ENCODE measurements at regions not wholly inside any gene's neighbourhood (a gene's known extent, or its start where the extent isn't known, plus 50 kb on each side); places are given as distances from the start of the nearest gene placed in this dataset.

DNA sequence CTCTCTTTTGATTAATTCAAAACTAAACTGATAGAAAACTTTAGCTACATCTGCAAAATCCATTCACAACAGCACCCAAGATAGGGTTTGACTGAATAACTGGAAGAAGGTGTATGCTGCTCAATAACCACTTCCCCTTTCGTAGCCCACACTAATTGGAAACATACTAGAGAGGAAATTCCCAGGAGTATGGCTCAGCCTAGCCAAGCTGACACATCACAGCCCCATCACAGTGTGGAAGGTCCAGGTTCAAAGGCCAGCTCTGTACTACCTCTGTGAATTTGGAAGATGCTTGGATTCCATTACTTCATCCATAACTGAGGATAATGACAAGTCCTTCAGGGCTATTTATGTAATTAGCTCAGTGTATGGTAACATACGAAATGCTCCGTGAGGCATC, 185.4 kb downstream of the FBXO15 start:
- no peak overlapping the region for H3K27ac ChIP-seq
- TF ChIP-seq ZFX (IDR thresholded peaks at IDR 0.05), result no peak
- no peak for TF ChIP-seq CTCF (conservative IDR thresholded peaks at IDR 0.05)

- no peak overlapping the region for H3K27ac ChIP-seq
- TF ChIP-seq CTCF (conservative IDR thresholded peaks at IDR 0.05) (no peak), ZFX (IDR thresholded peaks at IDR 0.05) (no peak)
Observed at GRCh38 chr18:73961804-73962203, 185.8 kb downstream of the FBXO15 start.

GRCh38 chr18:73959352-73959751, 188.3 kb downstream of the FBXO15 start:
- TF ChIP-seq ZFX (IDR thresholded peaks at IDR 0.05) (no peak), CTCF (conservative IDR thresholded peaks at IDR 0.05) (no peak)
- H3K27ac ChIP-seq, result no peak overlapping the region

DNA sequence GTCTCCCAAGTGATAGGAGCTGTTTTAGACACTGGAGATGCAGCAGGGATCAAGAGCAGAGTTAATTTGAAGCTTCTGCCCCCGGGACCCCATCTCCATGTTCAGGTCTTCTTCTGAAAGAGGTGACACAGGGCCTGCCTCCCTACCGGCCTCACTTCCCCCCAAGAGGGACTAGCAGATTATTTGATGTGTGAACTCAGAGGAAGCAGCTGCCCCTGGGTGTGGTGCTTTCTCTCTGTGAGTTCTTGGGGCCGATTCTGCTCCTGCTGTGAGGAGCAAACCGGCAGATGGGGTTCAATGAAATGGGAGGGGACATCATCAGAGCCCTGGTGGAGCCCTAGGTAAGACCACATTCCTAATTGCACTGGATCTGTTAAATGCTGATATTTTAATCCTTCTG, 193.4 kb downstream of the FBXO15 start:
- TF ChIP-seq ZFX (IDR thresholded peaks at IDR 0.05) (no peak), CTCF (conservative IDR thresholded peaks at IDR 0.05) (no peak)
- H3K27ac ChIP-seq, result no peak overlapping the region

GRCh38 chr18:73952296-73952946, 195.2 kb downstream of the FBXO15 start:
- TF ChIP-seq ZFX (IDR thresholded peaks at IDR 0.05) (no peak), CTCF (conservative IDR thresholded peaks at IDR 0.05) (no peak)
- H3K27ac ChIP-seq, result no peak overlapping the region

DNA sequence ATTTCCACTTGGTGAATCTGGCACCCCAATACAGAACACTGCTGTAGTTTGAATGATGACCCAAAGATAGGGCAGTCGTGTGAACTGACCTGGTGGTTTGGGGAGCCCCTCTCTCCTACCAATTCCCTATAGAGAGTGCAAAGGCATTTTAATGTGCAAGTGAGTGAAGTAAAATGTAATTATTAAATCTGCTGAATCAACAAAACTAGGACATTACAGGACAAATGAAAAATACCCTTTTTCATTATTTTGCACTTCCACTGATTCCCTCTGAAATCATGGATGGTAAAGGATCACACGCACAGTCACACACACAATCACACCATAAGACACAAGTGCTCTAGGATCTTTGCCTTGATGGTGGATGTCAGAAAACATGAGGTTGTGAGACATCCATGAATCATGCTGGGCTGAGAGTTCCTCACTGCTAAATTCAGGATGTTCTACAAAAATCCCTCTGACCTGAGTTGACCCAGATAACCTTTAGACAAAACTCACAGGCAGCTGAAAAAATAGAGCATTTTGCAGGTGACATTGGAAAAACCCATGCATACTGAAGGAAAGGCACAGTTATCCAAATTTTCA, 197.4 kb downstream of the FBXO15 start:
- TF ChIP-seq CTCF (conservative IDR thresholded peaks at IDR 0.05) (no peak), ZFX (IDR thresholded peaks at IDR 0.05) (no peak)
- no peak overlapping the region for H3K27ac ChIP-seq

GRCh38 chr18:73948497-73948896, 199.1 kb downstream of the FBXO15 start:
- TF ChIP-seq CTCF (conservative IDR thresholded peaks at IDR 0.05), result no peak
- TF ChIP-seq ZFX (IDR thresholded peaks at IDR 0.05), result no peak
- H3K27ac ChIP-seq, result no peak overlapping the region

All from C4-2B (cell line).